Epithelial cell of esophagus (primary cell): ENCODE measurements at regions not wholly inside any gene's neighbourhood (a gene's known extent, or its start where the extent isn't known, plus 50 kb on each side); places are given as distances from the start of the nearest gene placed in this dataset.

Experiments used
- DNase-seq: peaks from one replicate; pipeline ENCODE4 v3.0.0; 2010; ENCODE audit warnings: low read depth
- H3K4me3 ChIP-seq: 2 replicates; pipeline ENCODE4 v1.5.1; 2011; ENCODE audit warnings: mild to moderate bottlenecking, low read length, control low read depth
- CTCF ChIP-seq: IDR thresholded peaks from 2 replicates; pipeline ENCODE4 v1.5.1; 2011; ENCODE audit warnings: low read depth, mild to moderate bottlenecking, low read length, control low read depth, inconsistent platforms; ENCODE audit not compliant: insufficient read depth; ENCODE audit errors: missing control alignments

GRCh38 chr12:108019862-108020261 is 109.2 kb upstream of the WSCD2 start:
- no peak for DNase-seq
- TF ChIP-seq CTCF: no peak

GRCh38 chr12:108021141-108021540 is 107.9 kb upstream of the WSCD2 start:
- no peak for DNase-seq
- no peak for TF ChIP-seq CTCF
- no peak overlapping the region for H3K4me3 ChIP-seq

More at GRCh38 chr12:108019862-108020261, 109.2 kb upstream of the WSCD2 start:
- no peak overlapping the region for H3K4me3 ChIP-seq

- TF ChIP-seq CTCF: no peak
- H3K4me3 ChIP-seq: no peak overlapping the region
- DNase-seq: no peak
Measured at GRCh38 chr12:108021949-108022522, 107.1 kb upstream of the WSCD2 start.

- DNase-seq: no peak
- no peak overlapping the region for H3K4me3 ChIP-seq
- TF ChIP-seq CTCF: no peak
Measured at GRCh38 chr12:108029051-108029835, 99.8 kb upstream of the WSCD2 start.

- no peak for DNase-seq
- TF ChIP-seq CTCF: no peak
Measured at GRCh38 chr12:108033090-108033489, 96.0 kb upstream of the WSCD2 start.

GRCh38 chr12:108035372-108035771 is 93.7 kb upstream of the WSCD2 start:
- H3K4me3 ChIP-seq: no peak overlapping the region
- no peak for DNase-seq
- TF ChIP-seq CTCF: no peak

More at GRCh38 chr12:108033090-108033489, 96.0 kb upstream of the WSCD2 start:
- H3K4me3 ChIP-seq: no peak overlapping the region

GRCh38 chr12:108037960-108038359 is 91.1 kb upstream of the WSCD2 start:
- H3K4me3 ChIP-seq: no peak overlapping the region
- no peak for TF ChIP-seq CTCF
- DNase-seq: no peak
